Karpas-422 (cell line): ENCODE measurements at regions not wholly inside any gene's neighbourhood (a gene's known extent, or its start where the extent isn't known, plus 50 kb on each side); places are given as distances from the start of the nearest gene placed in this dataset.

Source experiments
- DNase-seq: peaks from one replicate; pipeline ENCODE4 v3.0.0-alpha.2; 2015
- H2AFZ ChIP-seq: fragments of 200-600 bp; sonication (generic); 2 replicates; pipeline ENCODE4 v1.6.1; 2014; ENCODE audit warnings: antibody characterized with exemption, low read length, mixed read lengths
- H3K27ac ChIP-seq: fragments of 200-600 bp; sonication (generic); 2 replicates; pipeline ENCODE4 v1.5.1; 2014; ENCODE audit warnings: mild to moderate bottlenecking, low read length, moderate library complexity
- H3K27me3 ChIP-seq: fragments of 200-600 bp; sonication (generic); 2 replicates; pipeline ENCODE4 v1.6.1; 2014; ENCODE audit warnings: low read length, mixed read lengths
- H3K36me3 ChIP-seq: fragments of 200-600 bp; sonication (generic); 2 replicates; pipeline ENCODE4 v1.6.1; 2014; ENCODE audit warnings: low read length, mixed read lengths; ENCODE audit not compliant: insufficient read depth
- H3K4me1 ChIP-seq: fragments of 200-600 bp; sonication (generic); 2 replicates; pipeline ENCODE4 v1.6.1; 2014; ENCODE audit warnings: mild to moderate bottlenecking, low read length, mixed read lengths
- H3K4me2 ChIP-seq: fragments of 200-600 bp; sonication (generic); 2 replicates; pipeline ENCODE4 v1.6.1; 2014; ENCODE audit warnings: low read length, low read depth, mild to moderate bottlenecking; ENCODE audit not compliant: poor library complexity, severe bottlenecking
- H3K4me3 ChIP-seq: fragments of 200-600 bp; sonication (generic); 2 replicates; pipeline ENCODE4 v1.5.1; 2014; ENCODE audit warnings: mild to moderate bottlenecking, antibody characterized with exemption, low read length, mixed read lengths
- H3K79me2 ChIP-seq: fragments of 200-600 bp; sonication (generic); 2 replicates; pipeline ENCODE4 v1.6.1; 2014; ENCODE audit warnings: mild to moderate bottlenecking, low read length, mixed read lengths
- H3K9ac ChIP-seq: fragments of 200-600 bp; sonication (generic); 2 replicates; pipeline ENCODE4 v1.6.0; 2014; ENCODE audit warnings: low read length
- H3K9me2 ChIP-seq: fragments of 200-600 bp; sonication (generic), shearing (Covaris generic); replicated peaks from 2 replicates; pipeline ENCODE4 v1.6.0; 2014; ENCODE audit warnings: mild to moderate bottlenecking, low read length, moderate library complexity; ENCODE audit not compliant: insufficient read depth
- H3K9me3 ChIP-seq: fragments of 300-700, 200-600 bp; sonication (generic); 2 replicates; pipeline ENCODE4 v1.6.1; 2014; ENCODE audit warnings: low read length, mixed read lengths
- H4K20me1 ChIP-seq: fragments of 200-600 bp; sonication (generic); 2 replicates; pipeline ENCODE4 v1.6.1; 2014; ENCODE audit warnings: mild to moderate bottlenecking, antibody characterized with exemption, low read length, low read depth; ENCODE audit not compliant: insufficient read depth

GRCh38 chr10:108070789-108071188 is 906.3 kb upstream of the SORCS1 start:
- Histone ChIP-seq H3K27me3 (no peaks in the 10 kb centered on the region), H3K9ac (no peak overlapping the region), H3K9me3 (peaks cover 34% of the 10 kb centered on the region), H3K4me2 (no peak overlapping the region), H4K20me1 (no peaks in the 10 kb centered on the region), H3K4me3 (no peak overlapping the region), H3K79me2 (no peaks in the 10 kb centered on the region), H3K27ac (no peak overlapping the region), H3K36me3 (no peaks in the 10 kb centered on the region), H2AFZ (no peak overlapping the region), H3K4me1 (no peaks in the 10 kb centered on the region), H3K9me2 (no peaks in the 10 kb centered on the region)
- no peak for DNase-seq

- H3K79me2 ChIP-seq, result no peaks in the 10 kb centered on the region
- H3K27me3 ChIP-seq, result no peaks in the 10 kb centered on the region
- no peak for DNase-seq
Measured at GRCh38 chr10:108069096-108069495, 904.6 kb upstream of the SORCS1 start.

GRCh38 chr10:108064746-108065260 is 900.3 kb upstream of the SORCS1 start:
- peaks cover 16% of the 10 kb centered on the region for H3K9me3 ChIP-seq
- no peak overlapping the region for H3K9ac ChIP-seq
- H3K79me2 ChIP-seq, result no peaks in the 10 kb centered on the region
- no peaks in the 10 kb centered on the region for H3K9me2 ChIP-seq
- H4K20me1 ChIP-seq, result no peaks in the 10 kb centered on the region
- no peak overlapping the region for H3K4me3 ChIP-seq
- H3K36me3 ChIP-seq, result no peaks in the 10 kb centered on the region
- no peak overlapping the region for H3K4me2 ChIP-seq
- no peaks in the 10 kb centered on the region for H3K4me1 ChIP-seq
- H2AFZ ChIP-seq, result no peak overlapping the region
- no peak overlapping the region for H3K27ac ChIP-seq
- H3K27me3 ChIP-seq, result no peaks in the 10 kb centered on the region
- DNase-seq, result no peak

More at GRCh38 chr10:108069096-108069495, 904.6 kb upstream of the SORCS1 start:
- H3K4me1 ChIP-seq, result no peaks in the 10 kb centered on the region
- no peaks in the 10 kb centered on the region for H3K9me2 ChIP-seq
- H3K4me3 ChIP-seq, result no peak overlapping the region
- no peak overlapping the region for H2AFZ ChIP-seq
- H3K9ac ChIP-seq, result no peak overlapping the region
- H3K27ac ChIP-seq, result no peak overlapping the region
- H4K20me1 ChIP-seq, result no peaks in the 10 kb centered on the region
- H3K36me3 ChIP-seq, result no peaks in the 10 kb centered on the region
- peaks cover 26% of the 10 kb centered on the region for H3K9me3 ChIP-seq
- no peak overlapping the region for H3K4me2 ChIP-seq

GRCh38 chr10:108060246-108060645 is 895.7 kb upstream of the SORCS1 start:
- no peak overlapping the region for H3K4me3 ChIP-seq
- no peak for DNase-seq
- no peak overlapping the region for H2AFZ ChIP-seq
- no peaks in the 10 kb centered on the region for H4K20me1 ChIP-seq
- H3K9me3 ChIP-seq, result peaks cover 14% of the 10 kb centered on the region
- H3K4me1 ChIP-seq, result no peaks in the 10 kb centered on the region
- H3K36me3 ChIP-seq, result no peaks in the 10 kb centered on the region
- no peak overlapping the region for H3K27ac ChIP-seq
- H3K9ac ChIP-seq, result no peak overlapping the region
- no peak overlapping the region for H3K4me2 ChIP-seq
- no peaks in the 10 kb centered on the region for H3K79me2 ChIP-seq
- H3K9me2 ChIP-seq, result no peaks in the 10 kb centered on the region
- no peaks in the 10 kb centered on the region for H3K27me3 ChIP-seq

GRCh38 chr10:108055506-108055905 is 891.0 kb upstream of the SORCS1 start:
- no peak for DNase-seq
- H3K9ac ChIP-seq, result no peak overlapping the region
- no peak overlapping the region for H3K27ac ChIP-seq
- no peaks in the 10 kb centered on the region for H3K79me2 ChIP-seq
- H3K36me3 ChIP-seq, result no peaks in the 10 kb centered on the region
- H3K4me3 ChIP-seq, result no peak overlapping the region
- peaks cover 33% of the 10 kb centered on the region for H3K9me3 ChIP-seq
- no peaks in the 10 kb centered on the region for H4K20me1 ChIP-seq
- H3K27me3 ChIP-seq, result no peaks in the 10 kb centered on the region
- no peaks in the 10 kb centered on the region for H3K4me1 ChIP-seq
- no peak overlapping the region for H3K4me2 ChIP-seq
- no peaks in the 10 kb centered on the region for H3K9me2 ChIP-seq
- H2AFZ ChIP-seq, result no peak overlapping the region

GRCh38 chr10:108052981-108053380 is 888.5 kb upstream of the SORCS1 start:
- H3K9me2 ChIP-seq, result no peaks in the 10 kb centered on the region
- no peak overlapping the region for H2AFZ ChIP-seq
- H3K79me2 ChIP-seq, result no peaks in the 10 kb centered on the region
- H3K27ac ChIP-seq, result no peak overlapping the region
- no peak overlapping the region for H3K4me3 ChIP-seq
- H3K4me1 ChIP-seq, result no peaks in the 10 kb centered on the region
- H3K9me3 ChIP-seq, result peaks cover 26% of the 10 kb centered on the region
- no peaks in the 10 kb centered on the region for H4K20me1 ChIP-seq
- H3K4me2 ChIP-seq, result no peak overlapping the region
- H3K36me3 ChIP-seq, result no peaks in the 10 kb centered on the region
- DNase-seq, result no peak
- no peak overlapping the region for H3K9ac ChIP-seq
- H3K27me3 ChIP-seq, result no peaks in the 10 kb centered on the region

- Histone ChIP-seq H3K27ac (no peak overlapping the region), H3K27me3 (no peaks in the 10 kb centered on the region), H3K4me1 (no peaks in the 10 kb centered on the region), H3K4me2 (no peak overlapping the region), H3K36me3 (no peaks in the 10 kb centered on the region), H3K4me3 (no peak overlapping the region), H4K20me1 (no peaks in the 10 kb centered on the region), H3K9ac (no peak overlapping the region), H2AFZ (no peak overlapping the region), H3K79me2 (no peaks in the 10 kb centered on the region), H3K9me3 (peaks cover 29% of the 10 kb centered on the region), H3K9me2 (no peaks in the 10 kb centered on the region)
- DNase-seq, result no peak
Measured at GRCh38 chr10:108051218-108051617, 886.7 kb upstream of the SORCS1 start.

GRCh38 chr10:108050626-108051025 is 886.1 kb upstream of the SORCS1 start:
- Histone ChIP-seq H3K4me1 (no peaks in the 10 kb centered on the region), H3K79me2 (no peaks in the 10 kb centered on the region), H3K27ac (no peak overlapping the region), H3K36me3 (no peaks in the 10 kb centered on the region), H3K27me3 (no peaks in the 10 kb centered on the region), H3K9ac (no peak overlapping the region), H3K9me2 (no peaks in the 10 kb centered on the region), H2AFZ (no peak overlapping the region), H3K4me2 (no peak overlapping the region), H4K20me1 (no peaks in the 10 kb centered on the region), H3K9me3 (peaks cover 29% of the 10 kb centered on the region), H3K4me3 (no peak overlapping the region)
- no peak for DNase-seq

GRCh38 chr10:108049668-108050067 is 885.2 kb upstream of the SORCS1 start:
- DNase-seq, result no peak
- no peaks in the 10 kb centered on the region for H4K20me1 ChIP-seq
- H3K27me3 ChIP-seq, result no peaks in the 10 kb centered on the region
- H3K36me3 ChIP-seq, result no peaks in the 10 kb centered on the region
- no peak overlapping the region for H3K9ac ChIP-seq
- no peak overlapping the region for H3K4me2 ChIP-seq
- H3K79me2 ChIP-seq, result no peaks in the 10 kb centered on the region
- H3K9me2 ChIP-seq, result no peaks in the 10 kb centered on the region
- no peak overlapping the region for H3K4me3 ChIP-seq
- peaks cover 30% of the 10 kb centered on the region for H3K9me3 ChIP-seq
- no peak overlapping the region for H2AFZ ChIP-seq
- H3K27ac ChIP-seq, result no peak overlapping the region
- H3K4me1 ChIP-seq, result no peaks in the 10 kb centered on the region
